ENCODE measurements at regions not wholly inside any gene's neighbourhood (a gene's known extent, or its start where the extent isn't known, plus 50 kb on each side); places are given as distances from the start of the nearest gene placed in this dataset.
"Not testable (repeated sequence)": the region's sequence is repeated elsewhere in the genome, so short reads cannot be mapped to it uniquely, and the experiment has no call there.

DNA sequence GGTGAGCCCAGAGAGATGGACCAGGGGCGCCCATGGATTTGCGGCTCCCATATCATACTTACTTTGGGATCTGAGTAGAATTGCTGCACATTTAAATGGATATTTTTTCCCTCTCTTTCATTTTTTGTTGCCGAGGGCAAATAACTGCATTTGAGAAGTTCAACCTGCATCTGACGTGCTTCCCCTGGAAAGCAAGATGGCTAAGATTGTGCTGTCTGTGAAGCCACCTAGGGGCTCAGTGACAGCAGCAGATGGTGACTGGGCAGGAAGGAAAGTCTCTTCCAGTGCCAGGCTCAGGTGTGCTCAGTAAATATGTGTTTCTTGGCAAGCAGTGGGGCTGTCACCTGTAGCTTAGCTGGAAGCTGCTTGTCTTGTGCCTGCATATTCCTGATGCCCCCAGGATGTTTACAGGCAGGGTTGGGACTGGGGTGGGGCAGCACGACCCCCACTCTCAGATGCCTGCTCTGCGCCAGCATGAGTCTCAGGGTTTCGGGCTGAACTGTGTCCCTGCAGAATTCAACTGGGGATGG, 59.8 kb upstream of the ETV3 start:
- no peaks in the 10 kb centered on the region for H3K9me3 ChIP-seq (ENCODE audit: control insufficient read depth, low read length)

GRCh38 chr1:157196670-157197456, 58.7 kb upstream of the ETV3 start:
- H3K4me1 ChIP-seq (ENCODE audit: control insufficient read depth, insufficient read depth, low read length); H3K9me3 ChIP-seq (ENCODE audit: control insufficient read depth, low read length); H3K4me3 ChIP-seq (ENCODE audit: insufficient read depth, low read depth, low read length): not testable (repeated sequence)

More for the DNA sequence above, 59.8 kb upstream of the ETV3 start:
- no peaks in the 10 kb centered on the region for H3K4me1 ChIP-seq (ENCODE audit: control insufficient read depth, insufficient read depth, low read length)
- WGBS, 2 experiments = 93% methylated on average over 7 of the region's 7 CpGs
- H3K27ac ChIP-seq (ENCODE audit: insufficient read depth, low read depth, low read length, poor library complexity, severe bottlenecking) = no peak overlapping the region
- H3K4me3 ChIP-seq (ENCODE audit: insufficient read depth, low read depth, low read length) = no peak overlapping the region
- H3K36me3 ChIP-seq (ENCODE audit: control insufficient read depth, insufficient read depth, low read length) = no peaks in the 10 kb centered on the region
- H3K27me3 ChIP-seq (ENCODE audit: control insufficient read depth, insufficient read depth, low read length, poor library complexity, severe bottlenecking) = no peaks in the 10 kb centered on the region

GRCh38 chr1:157196245-157196543, 58.0 kb upstream of the ETV3 start:
- Histone ChIP-seq H3K27me3 (ENCODE audit: control insufficient read depth, insufficient read depth, low read length, poor library complexity, severe bottlenecking) (no peaks in the 10 kb centered on the region), H3K27ac (ENCODE audit: insufficient read depth, low read depth, low read length, poor library complexity, severe bottlenecking) (no peak overlapping the region), H3K4me1 (ENCODE audit: control insufficient read depth, insufficient read depth, low read length) (no peaks in the 10 kb centered on the region), H3K9me3 (ENCODE audit: control insufficient read depth, low read length) (no peaks in the 10 kb centered on the region), H3K36me3 (ENCODE audit: control insufficient read depth, insufficient read depth, low read length) (no peaks in the 10 kb centered on the region), H3K4me3 (ENCODE audit: insufficient read depth, low read depth, low read length) (no peak overlapping the region)
- WGBS, 2 experiments = 88 to 89% methylated on average over 2 of the region's 2 CpGs

More at GRCh38 chr1:157196670-157197456, 58.7 kb upstream of the ETV3 start:
- H3K27ac ChIP-seq (ENCODE audit: insufficient read depth, low read depth, low read length, poor library complexity, severe bottlenecking); H3K27me3 ChIP-seq (ENCODE audit: control insufficient read depth, insufficient read depth, low read length, poor library complexity, severe bottlenecking); H3K36me3 ChIP-seq (ENCODE audit: control insufficient read depth, insufficient read depth, low read length): not testable (repeated sequence)
- WGBS, 2 experiments = 25 to 28% methylated on average over 4 of the region's 11 CpGs

- WGBS, 2 experiments = 93% methylated on average over 13 of the region's 13 CpGs
- no peaks in the 10 kb centered on the region for H3K4me1 ChIP-seq (ENCODE audit: control insufficient read depth, insufficient read depth, low read length)
- H3K27ac ChIP-seq (ENCODE audit: insufficient read depth, low read depth, low read length, poor library complexity, severe bottlenecking) = no peak overlapping the region
- no peaks in the 10 kb centered on the region for H3K27me3 ChIP-seq (ENCODE audit: control insufficient read depth, insufficient read depth, low read length, poor library complexity, severe bottlenecking)
- H3K4me3 ChIP-seq (ENCODE audit: insufficient read depth, low read depth, low read length) = no peak overlapping the region
- H3K9me3 ChIP-seq (ENCODE audit: control insufficient read depth, low read length) = no peaks in the 10 kb centered on the region
- H3K36me3 ChIP-seq (ENCODE audit: control insufficient read depth, insufficient read depth, low read length) = no peaks in the 10 kb centered on the region
Observed at GRCh38 chr1:157195521-157196244, 57.5 kb upstream of the ETV3 start.

DNA sequence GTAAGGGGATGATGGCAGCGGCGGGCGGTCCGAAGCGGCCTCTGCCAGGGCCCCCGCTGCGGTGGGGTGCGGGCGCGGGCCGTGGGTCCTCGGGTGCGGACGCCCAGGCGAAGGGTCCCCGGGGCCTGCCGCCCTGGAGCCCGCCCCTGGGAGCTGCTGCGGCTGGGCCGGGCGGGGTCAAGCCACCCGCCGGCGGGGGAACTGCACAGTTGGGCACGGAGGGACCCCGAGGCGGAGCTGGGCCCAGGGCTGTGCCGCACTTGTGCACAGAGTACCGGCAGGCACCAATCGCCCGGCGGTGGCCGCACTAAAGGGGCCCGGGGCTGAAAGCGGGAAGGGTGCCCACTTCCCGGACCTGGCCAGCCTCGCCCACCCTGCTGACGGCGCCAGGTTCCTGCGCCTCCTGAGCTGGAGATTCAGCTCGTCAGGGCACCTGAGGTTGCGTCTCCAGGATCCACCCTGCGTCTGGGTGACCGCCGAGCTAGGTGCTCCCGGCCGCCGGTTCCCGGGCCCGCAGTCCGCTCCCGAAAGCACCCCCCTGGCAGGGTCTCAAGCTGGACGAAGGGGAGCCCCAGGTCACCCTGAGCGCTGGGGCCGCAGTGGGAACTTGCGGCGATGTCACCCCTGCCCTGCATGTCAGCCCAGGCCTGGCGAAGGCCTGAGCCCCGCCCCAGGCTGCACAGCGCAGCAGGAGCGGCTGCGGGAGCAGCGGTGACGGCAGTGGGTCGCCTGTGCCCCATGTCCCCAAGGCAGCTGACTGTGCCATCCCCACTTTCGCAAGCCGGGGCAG, 56.7 kb upstream of the ETV3 start:
- Histone ChIP-seq H3K4me3 (ENCODE audit: insufficient read depth, low read depth, low read length) (no peak overlapping the region), H3K27me3 (ENCODE audit: control insufficient read depth, insufficient read depth, low read length, poor library complexity, severe bottlenecking) (no peaks in the 10 kb centered on the region), H3K9me3 (ENCODE audit: control insufficient read depth, low read length) (no peaks in the 10 kb centered on the region), H3K27ac (ENCODE audit: insufficient read depth, low read depth, low read length, poor library complexity, severe bottlenecking) (no peak overlapping the region), H3K4me1 (ENCODE audit: control insufficient read depth, insufficient read depth, low read length) (no peaks in the 10 kb centered on the region), H3K36me3 (ENCODE audit: control insufficient read depth, insufficient read depth, low read length) (no peaks in the 10 kb centered on the region)
- WGBS, 2 experiments = 95% methylated on average over 67 of the region's 67 CpGs

GRCh38 chr1:157193702-157194391, 55.7 kb upstream of the ETV3 start:
- H3K9me3 ChIP-seq (ENCODE audit: control insufficient read depth, low read length) = no peaks in the 10 kb centered on the region
- H3K36me3 ChIP-seq (ENCODE audit: control insufficient read depth, insufficient read depth, low read length) = no peaks in the 10 kb centered on the region
- no peaks in the 10 kb centered on the region for H3K27me3 ChIP-seq (ENCODE audit: control insufficient read depth, insufficient read depth, low read length, poor library complexity, severe bottlenecking)
- no peak overlapping the region for H3K27ac ChIP-seq (ENCODE audit: insufficient read depth, low read depth, low read length, poor library complexity, severe bottlenecking)
- H3K4me3 ChIP-seq (ENCODE audit: insufficient read depth, low read depth, low read length) = no peak overlapping the region
- WGBS, 2 experiments = 57 to 59% methylated on average over 20 of the region's 20 CpGs
- no peaks in the 10 kb centered on the region for H3K4me1 ChIP-seq (ENCODE audit: control insufficient read depth, insufficient read depth, low read length)

DNA sequence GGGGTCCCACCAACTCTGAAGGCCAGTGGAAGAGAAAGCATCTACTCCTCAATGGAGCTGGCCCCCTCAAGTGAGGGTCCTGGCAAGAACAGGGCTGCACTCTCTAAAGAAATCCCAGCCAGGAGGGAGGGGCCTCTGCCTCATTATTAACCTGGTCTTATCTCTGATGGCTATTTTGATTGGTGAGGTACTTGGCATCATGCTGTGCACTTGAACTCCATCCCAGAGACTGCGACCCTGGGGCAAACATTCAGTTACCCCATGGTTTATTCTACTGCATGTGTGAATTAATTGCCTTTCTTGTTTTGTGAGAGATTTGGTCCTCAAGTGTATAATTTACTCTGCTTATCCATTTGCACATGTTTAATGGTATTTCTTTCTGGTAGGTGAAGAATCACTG, 55.0 kb upstream of the ETV3 start:
- 17 to 35% methylated on average over 1 of the region's 1 CpG for WGBS, 2 experiments
- Histone ChIP-seq H3K27me3 (ENCODE audit: control insufficient read depth, insufficient read depth, low read length, poor library complexity, severe bottlenecking) (no peaks in the 10 kb centered on the region), H3K4me3 (ENCODE audit: insufficient read depth, low read depth, low read length) (no peak overlapping the region), H3K27ac (ENCODE audit: insufficient read depth, low read depth, low read length, poor library complexity, severe bottlenecking) (no peak overlapping the region), H3K9me3 (ENCODE audit: control insufficient read depth, low read length) (no peaks in the 10 kb centered on the region), H3K4me1 (ENCODE audit: control insufficient read depth, insufficient read depth, low read length) (no peaks in the 10 kb centered on the region), H3K36me3 (ENCODE audit: control insufficient read depth, insufficient read depth, low read length) (no peaks in the 10 kb centered on the region)

DNA sequence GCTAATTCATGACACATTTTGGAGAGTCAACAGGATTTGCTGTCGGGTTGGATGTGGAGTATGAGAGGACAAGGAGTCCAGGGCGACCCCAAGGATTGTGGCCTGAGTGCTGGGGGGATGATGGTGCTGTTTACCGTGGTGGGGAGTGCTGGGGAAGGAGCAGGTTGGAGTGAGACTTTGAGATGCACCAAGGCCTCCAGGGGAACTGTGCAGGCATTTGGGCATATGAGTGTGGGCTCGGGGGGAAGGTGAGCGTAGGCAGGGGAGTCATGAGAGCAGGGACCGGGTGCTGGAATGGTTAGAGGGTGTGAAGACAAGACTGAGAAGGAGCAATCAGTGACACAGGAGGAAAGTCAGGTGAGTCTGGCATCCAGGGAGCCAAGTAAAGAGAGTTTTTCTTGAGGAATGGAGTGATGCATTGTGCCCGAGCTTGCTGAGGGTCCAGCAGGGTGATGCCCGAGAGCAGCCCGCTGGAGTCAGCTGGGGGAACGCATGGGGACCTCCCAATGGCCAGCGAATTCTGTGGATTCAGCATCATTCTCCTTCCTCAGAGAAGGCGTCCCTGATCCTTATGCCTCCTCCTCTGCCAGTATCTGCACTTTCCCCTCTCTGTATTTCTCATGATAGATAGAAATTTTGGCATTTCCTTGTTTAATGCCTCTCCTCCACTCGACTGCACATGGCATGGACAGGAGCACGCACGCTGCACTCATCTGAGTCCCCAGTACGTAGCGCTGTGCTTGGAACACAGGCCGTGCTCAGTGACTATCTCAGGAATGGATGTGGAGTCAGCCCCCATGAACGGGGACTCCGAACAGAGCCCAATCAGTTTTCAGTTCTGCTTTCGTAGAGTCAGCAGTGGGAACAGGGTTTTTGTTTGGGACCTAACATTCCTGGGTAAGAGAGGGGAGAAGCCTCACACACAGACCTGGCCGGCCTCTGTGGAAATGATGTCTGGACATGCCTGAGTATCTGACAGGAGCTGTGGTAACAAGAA, 52.1 kb upstream of the ETV3 start:
- no peak overlapping the region for H3K4me3 ChIP-seq (ENCODE audit: insufficient read depth, low read depth, low read length)
- no peaks in the 10 kb centered on the region for H3K9me3 ChIP-seq (ENCODE audit: control insufficient read depth, low read length)
- H3K36me3 ChIP-seq (ENCODE audit: control insufficient read depth, insufficient read depth, low read length) = no peaks in the 10 kb centered on the region
- no peaks in the 10 kb centered on the region for H3K4me1 ChIP-seq (ENCODE audit: control insufficient read depth, insufficient read depth, low read length)
- no peak overlapping the region for H3K27ac ChIP-seq (ENCODE audit: insufficient read depth, low read depth, low read length, poor library complexity, severe bottlenecking)
- H3K27me3 ChIP-seq (ENCODE audit: control insufficient read depth, insufficient read depth, low read length, poor library complexity, severe bottlenecking) = no peaks in the 10 kb centered on the region
- 91 to 93% methylated on average over 22 of the region's 22 CpGs for WGBS, 2 experiments

- H3K27ac ChIP-seq (ENCODE audit: insufficient read depth, low read depth, low read length, poor library complexity, severe bottlenecking) = no peak overlapping the region
- 91% methylated on average over 4 of the region's 4 CpGs for WGBS, 2 experiments
- no peaks in the 10 kb centered on the region for H3K9me3 ChIP-seq (ENCODE audit: control insufficient read depth, low read length)
- H3K27me3 ChIP-seq (ENCODE audit: control insufficient read depth, insufficient read depth, low read length, poor library complexity, severe bottlenecking) = no peaks in the 10 kb centered on the region
- no peaks in the 10 kb centered on the region for H3K36me3 ChIP-seq (ENCODE audit: control insufficient read depth, insufficient read depth, low read length)
- H3K4me3 ChIP-seq (ENCODE audit: insufficient read depth, low read depth, low read length) = no peak overlapping the region
- no peaks in the 10 kb centered on the region for H3K4me1 ChIP-seq (ENCODE audit: control insufficient read depth, insufficient read depth, low read length)
Observed at GRCh38 chr1:157189096-157189495, 50.9 kb upstream of the ETV3 start.
